ENCODE measurements at regions not wholly inside any gene's neighbourhood (a gene's known extent, or its start where the extent isn't known, plus 50 kb on each side); places are given as distances from the start of the nearest gene placed in this dataset.

GRCh38 chr4:31995943-31996901 is 1276.1 kb downstream of the PCDH7 start:
- no peak for DNase-seq

GRCh38 chr4:31998807-31999206 is 1278.6 kb downstream of the PCDH7 start:
- DNase-seq, result no peak

DNA sequence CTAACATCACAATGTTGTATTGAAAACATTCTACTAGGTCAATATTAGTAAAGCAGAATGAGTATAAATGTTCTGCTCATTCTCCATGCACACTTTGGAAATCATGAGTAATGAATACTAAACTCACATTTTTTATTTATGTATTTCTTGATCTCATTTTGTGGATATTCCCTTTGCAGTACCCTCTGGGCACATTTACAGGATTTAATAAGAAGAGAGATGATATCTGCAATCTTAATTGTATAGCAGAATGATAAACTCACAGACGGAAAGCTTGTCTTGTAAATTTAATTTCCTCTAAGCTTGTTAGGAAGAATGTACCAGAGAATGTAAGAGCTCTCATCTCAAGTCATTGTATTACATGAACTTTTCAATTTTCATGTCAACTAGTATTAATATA is 1279.7 kb downstream of the PCDH7 start:
- DNase-seq, result no peak

- DNase-seq, result no peak
These were observed 1280.8 kb downstream of the PCDH7 start for GRCh38 chr4:32000846-32001488.

DNA sequence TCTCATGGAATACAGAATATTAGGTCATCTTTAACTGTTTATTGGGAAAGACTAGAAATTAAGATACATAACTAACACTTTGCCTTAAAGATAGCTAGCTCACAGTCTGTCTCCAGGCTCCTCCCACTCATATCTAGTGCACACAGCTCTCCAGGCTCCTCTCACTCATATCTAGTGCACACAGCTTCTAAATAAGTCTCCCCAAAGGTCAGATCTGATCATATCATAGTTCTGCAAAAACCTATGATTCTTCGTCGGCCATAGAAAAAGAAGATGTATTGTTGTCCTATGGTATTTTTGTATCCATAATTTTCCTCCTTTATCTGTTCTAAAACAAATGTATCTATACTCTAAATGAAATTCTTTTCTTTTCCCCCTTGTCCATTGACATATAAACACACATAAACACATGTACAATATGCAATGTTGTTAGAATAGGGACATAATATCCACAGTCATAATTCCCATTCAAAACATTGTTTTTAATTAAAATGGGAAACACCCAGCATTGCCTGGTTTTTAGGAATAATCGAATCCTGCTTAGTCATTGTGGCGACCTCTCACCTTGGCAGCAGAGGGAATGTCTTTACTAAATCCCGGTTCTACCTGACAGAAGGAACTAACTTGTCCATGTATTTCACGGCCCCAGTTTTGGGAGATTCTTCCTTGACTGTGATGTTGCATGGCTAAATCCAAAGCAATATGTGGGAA is 1282.0 kb downstream of the PCDH7 start:
- DNase-seq, result no peak

DNA sequence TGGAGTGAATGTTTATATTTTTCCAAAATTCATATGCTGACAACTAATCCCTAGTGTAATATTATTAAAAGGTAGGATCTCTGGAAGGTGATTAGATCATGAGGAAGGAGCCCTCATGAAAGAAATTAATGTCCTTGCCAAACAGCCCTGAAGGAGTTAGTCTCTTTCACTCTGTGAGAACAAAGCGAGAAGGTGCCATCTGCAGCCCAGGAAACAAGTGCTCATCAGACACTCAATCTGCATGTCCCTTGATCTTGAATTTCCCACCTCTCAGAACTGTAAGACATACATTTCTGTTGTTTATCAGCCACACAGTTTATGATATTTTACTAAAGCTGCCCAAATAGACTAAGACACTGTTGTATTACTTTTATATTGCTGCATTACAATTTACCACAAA is 1283.4 kb downstream of the PCDH7 start:
- DNase-seq, result no peak

DNA sequence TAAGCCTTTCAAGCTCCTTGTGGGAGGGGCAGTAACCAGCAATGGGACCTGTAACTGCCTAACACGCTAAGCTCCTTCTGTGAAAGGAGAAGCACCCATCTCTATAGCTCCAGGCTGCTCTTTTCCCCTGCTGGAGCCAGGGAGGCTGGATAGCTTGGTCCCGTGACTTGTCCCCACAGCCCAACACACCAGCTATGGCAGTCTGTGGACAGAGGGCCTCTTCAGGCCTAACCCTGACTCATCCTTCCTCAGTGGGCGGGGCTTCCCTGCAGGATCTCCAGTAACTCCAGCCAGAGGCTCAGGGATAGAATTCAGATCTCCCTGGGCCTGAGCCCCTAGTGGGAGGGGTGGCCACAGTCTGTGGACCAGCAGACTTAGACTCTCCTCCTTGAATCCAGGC is 1290.1 kb downstream of the PCDH7 start:
- DNase-seq, result no peak

DNA sequence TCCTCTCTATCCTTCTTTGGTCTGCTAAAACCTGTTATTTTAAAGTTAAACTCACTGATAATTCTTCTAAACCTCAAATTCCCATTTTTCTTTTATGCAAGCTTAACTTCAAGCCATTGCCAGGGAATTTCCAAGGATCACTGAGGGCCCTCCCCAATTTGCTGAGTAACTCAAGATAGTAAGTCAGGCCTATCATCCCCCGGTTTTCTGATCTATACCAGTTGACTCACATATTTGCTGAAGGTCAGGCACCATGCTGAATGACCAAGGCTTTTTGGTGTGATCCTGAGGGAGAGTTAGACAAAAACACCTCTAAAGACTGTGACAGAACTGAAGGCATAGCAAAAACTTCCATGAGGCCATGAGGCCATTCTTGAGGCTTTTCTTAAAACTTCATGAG is 1301.9 kb downstream of the PCDH7 start:
- DNase-seq, result no peak

DNA sequence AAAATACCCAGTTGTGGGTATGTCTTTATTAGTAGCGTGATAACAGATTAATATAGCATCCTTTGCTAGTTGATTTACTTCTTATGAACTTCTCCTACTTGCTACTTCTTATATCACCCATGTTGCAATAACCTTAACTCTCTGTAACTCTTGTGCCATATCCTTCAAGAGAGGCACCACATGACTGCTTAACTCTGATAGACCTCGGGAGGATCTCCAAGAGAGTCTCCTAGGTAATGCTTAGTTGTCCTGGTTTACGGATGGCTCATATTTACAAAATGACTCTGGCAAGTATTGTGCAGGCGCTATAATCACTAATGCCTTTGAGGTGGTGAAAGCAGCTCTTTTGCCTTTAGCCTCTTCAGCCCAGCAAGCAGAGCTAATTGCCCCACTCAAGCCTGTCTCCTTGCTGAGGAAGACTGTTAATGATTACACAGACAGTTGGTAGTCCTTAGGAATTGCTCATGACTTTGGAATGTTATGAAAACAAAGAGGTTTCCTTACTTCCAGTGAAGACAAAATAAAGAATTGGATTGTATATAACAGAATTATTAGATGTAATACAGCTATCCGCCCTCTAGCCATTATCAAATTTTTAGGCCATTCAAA is 1305.8 kb downstream of the PCDH7 start:
- DNase-seq, result no peak

- no peak for DNase-seq
These were observed 1310.2 kb downstream of the PCDH7 start for GRCh38 chr4:32030406-32030805.

GRCh38 chr4:32031026-32031425 is 1310.9 kb downstream of the PCDH7 start:
- no peak for DNase-seq

GRCh38 chr4:32032136-32032672 is 1312.0 kb downstream of the PCDH7 start:
- no peak for DNase-seq

GRCh38 chr4:32037399-32037798 is 1317.2 kb downstream of the PCDH7 start:
- DNase-seq, result no peak

DNA sequence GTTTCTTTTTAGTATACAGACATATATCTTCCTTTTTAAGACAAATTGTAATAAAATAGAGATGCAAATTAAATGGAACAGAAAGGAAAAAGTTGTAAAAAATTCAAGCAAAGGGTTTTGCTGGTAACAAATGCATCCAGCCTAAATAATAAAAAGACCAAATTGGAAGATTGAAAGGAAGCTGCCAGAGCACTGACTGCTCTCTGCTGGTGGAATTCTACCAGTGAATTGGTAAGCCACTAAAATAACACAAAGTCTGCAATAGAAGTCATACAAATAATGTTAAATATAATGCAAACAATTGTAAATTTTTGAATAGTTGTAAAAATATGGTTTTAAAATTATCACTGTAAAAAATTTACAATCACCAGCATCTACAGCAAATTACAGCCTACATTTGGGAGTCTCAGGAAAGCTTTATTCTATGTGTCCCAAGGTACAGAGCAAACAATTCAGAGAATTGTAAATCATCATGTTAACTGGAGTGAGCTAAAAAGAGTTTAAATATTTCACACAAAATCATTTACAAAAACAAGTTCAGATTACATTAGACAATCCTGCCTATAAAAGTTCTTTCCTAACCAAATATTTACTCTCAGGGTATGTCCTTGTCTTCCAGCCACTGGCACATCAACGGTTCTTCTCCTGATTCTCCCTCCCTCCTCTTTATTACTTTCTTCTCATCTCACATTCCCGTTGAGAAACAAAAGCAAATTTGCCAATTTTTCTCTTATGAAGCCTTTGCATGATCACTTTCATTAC is 1322.5 kb downstream of the PCDH7 start:
- DNase-seq, result no peak

- DNase-seq, result no peak
These were observed 1323.1 kb downstream of the PCDH7 start for GRCh38 chr4:32043248-32043633.

DNA sequence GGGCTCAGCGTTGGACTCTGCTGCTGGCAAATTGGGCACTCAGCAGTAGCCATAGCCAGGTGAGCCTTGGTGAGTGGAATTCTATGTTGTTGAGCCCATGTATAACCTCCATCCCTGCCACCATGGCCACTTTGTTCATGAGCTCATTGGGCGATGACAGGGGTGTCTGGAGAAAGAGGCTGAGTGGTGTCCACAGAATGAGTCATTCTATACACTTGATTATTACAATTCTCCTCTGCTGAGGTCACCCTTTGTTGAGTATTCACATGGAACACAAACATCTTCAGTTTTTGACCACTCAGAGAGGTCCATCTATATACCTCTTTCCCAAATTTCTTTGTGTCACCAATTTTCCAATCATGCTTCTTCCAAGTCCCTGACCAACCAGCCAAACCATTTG is 1341.7 kb downstream of the PCDH7 start:
- DNase-seq, result no peak

DNA sequence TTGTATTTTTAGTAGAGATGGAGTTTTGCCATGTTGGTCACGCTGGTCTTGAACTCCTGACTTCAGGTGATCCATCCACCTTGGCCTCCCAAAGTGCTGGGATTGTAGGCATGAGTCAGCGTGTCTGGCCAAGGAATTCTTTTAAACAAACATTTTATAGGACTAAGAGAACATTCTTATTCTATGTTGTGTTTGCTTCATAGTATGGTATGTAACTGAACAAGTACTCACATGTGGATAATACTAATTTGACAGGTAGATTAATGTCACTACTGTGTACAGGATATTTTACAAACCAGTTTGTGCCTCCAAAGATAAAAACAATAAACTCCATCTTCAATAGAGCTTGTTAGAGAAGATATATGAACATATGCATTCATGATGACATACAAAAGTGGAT is 1353.4 kb downstream of the PCDH7 start:
- no peak for DNase-seq

DNA sequence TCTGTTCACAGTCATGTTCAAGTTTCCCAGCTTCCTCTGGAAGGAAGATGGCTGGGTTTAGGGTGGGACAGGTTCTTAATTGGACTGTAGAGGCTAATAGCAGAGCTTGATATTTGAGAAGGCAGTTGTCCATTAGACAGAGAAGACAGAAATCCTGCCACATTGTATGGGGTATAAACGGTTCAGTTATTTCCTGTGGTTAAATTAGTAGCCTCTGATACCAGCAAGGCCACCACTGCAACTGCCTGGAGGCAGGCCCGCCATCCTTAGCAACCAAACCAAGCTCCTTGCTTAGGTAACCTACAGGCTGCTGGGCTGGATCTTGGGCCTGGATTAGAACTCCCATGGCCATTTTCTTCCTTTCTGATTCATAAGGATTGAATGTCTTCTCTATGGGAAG is 1367.0 kb downstream of the PCDH7 start:
- no peak for DNase-seq

DNA sequence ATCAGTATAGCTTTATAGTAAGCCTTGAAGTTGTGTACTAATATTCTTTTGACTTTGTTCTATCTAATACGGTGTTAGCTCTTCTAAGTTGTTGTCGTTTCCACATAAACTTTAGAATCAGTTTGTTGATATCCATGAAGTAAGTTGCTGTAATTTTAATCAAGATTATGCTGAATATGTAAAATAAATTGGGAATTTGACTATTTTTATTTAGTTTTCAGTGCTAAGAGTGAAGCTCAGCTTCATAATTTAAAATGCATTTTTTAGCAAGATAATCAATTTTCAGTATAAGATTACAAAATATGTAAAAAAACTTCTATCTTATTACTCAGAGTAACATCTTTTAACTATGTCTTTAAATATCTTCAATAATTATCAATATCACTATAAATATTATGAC is 1374.8 kb downstream of the PCDH7 start:
- DNase-seq, result no peak

DNA sequence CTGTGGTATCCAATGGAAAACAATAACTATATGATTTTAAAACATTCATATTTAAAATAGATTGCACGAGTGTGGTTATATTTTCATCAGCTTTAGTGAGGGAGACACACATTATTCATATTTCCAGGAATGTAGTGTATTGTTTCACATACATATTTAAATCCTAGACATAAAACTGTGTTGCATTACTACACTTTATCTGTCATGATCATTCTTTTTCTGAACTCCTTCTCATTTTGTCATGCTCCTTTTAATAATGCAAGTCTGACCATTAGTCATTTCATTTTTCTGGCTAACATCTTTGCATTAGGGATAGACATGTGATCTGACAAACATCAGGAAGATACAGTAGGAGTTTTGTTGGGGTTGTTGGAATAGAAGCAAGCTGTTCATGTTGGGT is 1382.7 kb downstream of the PCDH7 start:
- DNase-seq, result no peak

DNA sequence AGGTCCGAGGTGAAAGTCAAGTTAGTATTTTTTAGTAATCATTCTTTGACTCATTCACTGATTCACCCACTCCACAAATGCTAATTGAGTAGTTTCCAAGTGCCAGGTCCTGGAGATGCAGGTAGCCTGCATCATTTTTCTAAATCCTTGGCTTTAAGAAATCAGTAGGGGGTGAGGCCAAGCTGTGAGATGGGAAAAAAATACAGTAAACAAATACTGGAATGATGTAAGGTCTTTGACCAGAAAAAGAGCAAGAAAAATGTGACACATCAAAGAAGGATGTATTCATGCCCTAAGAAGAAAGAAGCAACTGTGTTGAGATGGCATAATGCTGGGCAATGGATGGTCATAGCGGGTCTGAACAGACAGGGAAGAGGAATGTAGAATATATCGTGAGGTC is 1386.6 kb downstream of the PCDH7 start:
- no peak for DNase-seq

DNA sequence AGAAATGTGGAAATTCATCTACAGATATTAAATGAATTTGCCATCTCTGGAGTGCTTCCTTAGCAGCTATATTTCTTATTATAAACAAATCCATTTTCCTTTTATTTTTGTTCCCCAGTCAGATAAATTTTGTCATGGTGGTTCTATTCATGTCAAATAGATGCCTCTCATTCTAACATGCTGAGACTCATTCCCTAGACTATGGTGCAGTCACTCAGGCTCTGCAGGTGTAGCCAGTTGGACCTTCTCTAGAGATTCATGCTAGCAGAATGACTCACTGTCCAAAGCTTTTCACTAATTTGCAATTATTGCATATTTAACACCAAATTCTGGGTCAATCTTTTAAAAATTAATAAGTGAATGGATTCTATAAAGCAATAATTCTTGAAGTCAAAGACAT is 1392.7 kb downstream of the PCDH7 start:
- DNase-seq, result no peak
